H1 (cell line): ENCODE measurements at regions not wholly inside any gene's neighbourhood (a gene's known extent, or its start where the extent isn't known, plus 50 kb on each side); places are given as distances from the start of the nearest gene placed in this dataset.

Experiments
- CEBPB ChIP-seq: IDR thresholded peaks from 2 replicates; pipeline ENCODE4 v1.6.1; 2012; ENCODE audit warnings: low read depth, low read length
- CHD1 ChIP-seq: IDR thresholded peaks from 2 replicates; pipeline ENCODE4 v1.6.1; 2012; ENCODE audit warnings: low read depth, low read length, improper control_type of control experiment
- CHD7 ChIP-seq: fragments of 300-600 bp; sonication (generic); IDR thresholded peaks from 2 replicates; pipeline ENCODE4 v1.7.1; 2012; ENCODE audit warnings: low read length, moderate library complexity, mild to moderate bottlenecking, inconsistent platforms; ENCODE audit not compliant: insufficient replicate concordance
- E2F6 ChIP-seq: IDR thresholded peaks from 2 replicates; pipeline ENCODE4 v1.6.1; 2012; ENCODE audit warnings: inconsistent platforms
- FOSL1 ChIP-seq: IDR thresholded peaks from 2 replicates; pipeline ENCODE4 v1.6.1; 2011; ENCODE audit warnings: mild to moderate bottlenecking, low read depth, low read length, moderate library complexity; ENCODE audit not compliant: insufficient read depth
- NANOG ChIP-seq: IDR thresholded peaks from 2 replicates; pipeline ENCODE4 v1.6.1; 2011; ENCODE audit warnings: low read length, low read depth, mild to moderate bottlenecking, inconsistent platforms; ENCODE audit not compliant: insufficient read depth, poor library complexity, severe bottlenecking
- RAD21 ChIP-seq, 2 experiments: IDR thresholded peaks in 1 of 2; conservative IDR thresholded peaks in 1 of 2; 2 replicates each; pipeline ENCODE4 v1.6.1; 2011; ENCODE audit warnings: low read depth in 2 of 2, low read length in 2 of 2, improper control_type of control experiment in 1 of 2, inconsistent platforms in 1 of 2, mild to moderate bottlenecking in 1 of 2, moderate library complexity in 1 of 2
- RBBP5 ChIP-seq: IDR thresholded peaks from 2 replicates; pipeline ENCODE4 v1.7.1; 2012; ENCODE audit warnings: low read depth, mild to moderate bottlenecking, inconsistent platforms, low read length, moderate library complexity, borderline replicate concordance
- RXRA ChIP-seq: IDR thresholded peaks from 2 replicates; pipeline ENCODE4 v1.6.1; 2011; ENCODE audit warnings: low read depth, mild to moderate bottlenecking, low read length, moderate library complexity; ENCODE audit not compliant: insufficient read depth
- SIRT6 ChIP-seq: IDR thresholded peaks from one replicate; pipeline ENCODE4 v1.7.1; 2012; ENCODE audit warnings: low read length, inconsistent platforms
- TBP ChIP-seq: IDR thresholded peaks from 2 replicates; pipeline ENCODE4 v1.6.1; 2011; ENCODE audit warnings: low read depth, low read length, improper control_type of control experiment

GRCh38 chr10:117444497-117445040, 69.3 kb upstream of the PDZD8 start (continued):
- TF ChIP-seq CHD7: no peak
- no peak for TF ChIP-seq RAD21 (IDR thresholded peaks at IDR 0.05 in 1 of 2, conservative IDR thresholded peaks at IDR 0.05 in 1 of 2; ENCODE audit: low read depth in 2 of 2, low read length in 2 of 2)
- TF ChIP-seq E2F6: no peak
- TF ChIP-seq NANOG: no peak
- no peak for TF ChIP-seq CHD1
- no peak for TF ChIP-seq CEBPB
- no peak for TF ChIP-seq RXRA
- no peak for TF ChIP-seq TBP
- no peak for TF ChIP-seq RBBP5
- TF ChIP-seq FOSL1: no peak
- TF ChIP-seq SIRT6: no peak
